Mesendoderm (in vitro differentiated cells): ENCODE measurements at regions not wholly inside any gene's neighbourhood (a gene's known extent, or its start where the extent isn't known, plus 50 kb on each side); places are given as distances from the start of the nearest gene placed in this dataset.

Experiments
- DNase-seq: peaks from one replicate; pipeline ENCODE4 v3.0.0; 2013
- H2AK5ac ChIP-seq: 2 replicates; pipeline ENCODE4 v1.6.1; 2013; ENCODE audit warnings: low read length, inconsistent platforms
- H2BK120ac ChIP-seq: 2 replicates; pipeline ENCODE4 v1.6.1; 2013; ENCODE audit warnings: low read depth, mild to moderate bottlenecking, low read length, moderate library complexity, mixed read lengths
- H2BK15ac ChIP-seq: replicated peaks from 2 replicates; pipeline ENCODE4 v1.6.1; 2013; ENCODE audit warnings: low read depth, mild to moderate bottlenecking, moderate library complexity
- H2BK5ac ChIP-seq: 2 replicates; pipeline ENCODE4 v1.6.1; 2013; ENCODE audit warnings: low read length, inconsistent platforms
- H3K18ac ChIP-seq: 2 replicates; pipeline ENCODE4 v1.6.1; 2013; ENCODE audit warnings: mild to moderate bottlenecking, low read length, mixed read lengths
- H3K23ac ChIP-seq: one replicate; pipeline ENCODE4 v1.6.1; 2013; ENCODE audit warnings: low read length
- H3K27ac ChIP-seq: 2 replicates; pipeline ENCODE4 v1.5.1; 2013; ENCODE audit warnings: low read depth, mild to moderate bottlenecking, inconsistent platforms, low read length, moderate library complexity
- H3K27me3 ChIP-seq: 2 replicates; pipeline ENCODE4 v1.6.1; 2013; ENCODE audit warnings: low read length, control low read depth, mild to moderate bottlenecking, inconsistent platforms; ENCODE audit not compliant: insufficient read depth, poor library complexity
- H3K36me3 ChIP-seq: 2 replicates; pipeline ENCODE4 v1.6.1; 2013; ENCODE audit warnings: low read length, inconsistent platforms; ENCODE audit not compliant: control insufficient read depth, insufficient read depth
- H3K4ac ChIP-seq: one replicate; pipeline ENCODE4 v1.6.1; 2013; ENCODE audit warnings: low read depth, mild to moderate bottlenecking, low read length, moderate library complexity
- H3K4me1 ChIP-seq: 2 replicates; pipeline ENCODE4 v1.6.1; 2013; ENCODE audit warnings: low read depth, low read length, inconsistent platforms; ENCODE audit not compliant: control insufficient read depth
- H3K4me2 ChIP-seq: 2 replicates; pipeline ENCODE4 v1.6.1; 2013; ENCODE audit warnings: low read length
- H3K4me3 ChIP-seq: 2 replicates; pipeline ENCODE4 v1.5.1; 2013; ENCODE audit warnings: mild to moderate bottlenecking, low read length
- H3K56ac ChIP-seq: one replicate; pipeline ENCODE4 v1.6.1; 2013; ENCODE audit warnings: low read length
- H3K79me1 ChIP-seq: 2 replicates; pipeline ENCODE4 v1.6.1; 2013; ENCODE audit warnings: low read length, inconsistent platforms
- H3K79me2 ChIP-seq: 2 replicates; pipeline ENCODE4 v1.6.1; 2013; ENCODE audit warnings: mild to moderate bottlenecking, low read length; ENCODE audit not compliant: control insufficient read depth, insufficient read depth
- H3K9ac ChIP-seq: 2 replicates; pipeline ENCODE4 v1.6.1; 2013; ENCODE audit warnings: low read length, inconsistent platforms
- H4K5ac ChIP-seq: one replicate; pipeline ENCODE4 v1.6.1; 2013; ENCODE audit warnings: low read length
- H4K8ac ChIP-seq: one replicate; pipeline ENCODE4 v1.6.1; 2013; ENCODE audit warnings: low read depth, mild to moderate bottlenecking, control low read depth, low read length, moderate library complexity
- WGBS: extraction: QIAGEN DNeasy Blood & Tissue Kit; methylation state at CpG from one replicate; pipeline ENCODE4 v1.1.7; 2013; ENCODE audit warnings: low lambda C conversion rate, missing lambda C conversion rate; ENCODE audit not compliant: insufficient coverage; ENCODE audit errors: extremely low coverage; 5-methylcytosine and 5-hydroxymethylcytosine counted together

DNA sequence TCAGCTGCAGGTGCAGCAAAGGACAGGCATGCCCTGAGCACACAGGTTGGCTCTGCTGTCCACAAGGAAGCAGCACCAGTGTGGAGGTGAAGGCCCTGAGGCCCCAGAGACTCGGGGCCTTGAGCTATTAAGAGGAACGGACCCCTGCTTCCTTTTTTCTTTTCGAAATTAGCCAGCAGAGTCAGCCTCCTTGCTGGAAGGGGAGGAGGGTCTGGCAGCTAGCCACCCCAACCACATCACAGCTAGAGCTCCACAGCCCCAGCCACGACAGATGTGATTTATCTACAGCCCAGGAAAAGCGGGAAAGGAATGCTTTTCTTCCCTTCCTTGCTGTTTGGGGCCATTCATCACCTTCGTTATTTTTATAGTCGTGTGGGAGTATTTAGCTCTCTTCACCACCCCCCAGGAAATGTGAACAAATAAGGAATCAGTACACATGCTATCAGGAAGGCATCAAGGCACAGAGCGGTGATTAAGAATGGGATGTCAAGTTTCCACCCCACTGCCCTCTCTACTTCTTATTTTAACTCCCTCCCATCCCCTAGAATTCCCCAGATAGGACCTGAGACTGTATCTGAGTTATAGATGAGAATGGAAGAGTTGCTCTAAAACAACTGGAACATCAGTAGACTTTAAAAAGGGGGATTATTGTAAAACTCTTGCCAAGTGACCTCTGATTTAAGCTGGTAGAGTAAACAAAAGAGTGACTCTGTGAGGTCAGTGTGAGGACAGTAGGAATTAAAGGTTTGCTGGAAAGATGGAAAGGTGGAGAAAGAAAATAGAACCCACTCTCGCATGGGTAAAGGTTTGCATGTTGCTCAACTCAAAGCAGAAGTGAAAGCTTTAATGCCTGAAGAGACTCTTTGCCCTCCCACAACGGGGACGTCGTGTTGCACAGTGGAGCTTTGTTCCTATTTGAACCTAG, 224.7 kb upstream of the GJB5 start:
- Histone ChIP-seq H3K79me1 (no peaks in the 10 kb centered on the region), H3K18ac (no peak overlapping the region), H3K56ac (no peak overlapping the region), H3K4me2 (no peak overlapping the region), H4K8ac (no peak overlapping the region), H3K27ac (no peak overlapping the region), H3K27me3 (no peaks in the 10 kb centered on the region), H3K9ac (no peak overlapping the region), H3K23ac (no peak overlapping the region), H2BK5ac (no peak overlapping the region), H3K4me1 (no peaks in the 10 kb centered on the region), H2BK15ac (no peak overlapping the region), H3K4ac (no peak overlapping the region), H3K4me3 (no peak overlapping the region), H2AK5ac (no peak overlapping the region), H4K5ac (no peak overlapping the region), H2BK120ac (no peak overlapping the region), H3K36me3 (no peaks in the 10 kb centered on the region), H3K79me2 (no peaks in the 10 kb centered on the region)
- DNase-seq: no peak
- no CpG with 5 or more reads among the region's 12 CpGs for WGBS

DNA sequence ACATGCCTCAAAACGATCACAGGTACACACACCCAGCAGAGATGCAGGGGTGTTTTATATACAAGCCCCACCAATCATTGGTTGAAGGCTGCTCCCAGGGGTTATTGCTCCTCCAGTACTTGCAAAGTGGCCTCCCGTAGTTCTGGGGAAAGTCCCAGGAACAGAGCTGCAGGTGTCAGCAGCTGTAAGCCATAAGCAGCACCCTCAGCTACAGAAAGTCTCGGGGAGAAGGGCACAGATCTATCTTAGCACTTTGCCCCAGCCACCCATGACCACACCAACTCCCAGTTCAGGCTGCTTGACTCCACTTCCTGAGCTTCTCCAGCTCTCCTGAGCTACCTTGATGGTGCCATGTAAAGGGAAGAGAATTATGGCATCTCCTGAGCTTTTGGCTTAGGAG, 222.7 kb upstream of the GJB5 start:
- H2BK15ac ChIP-seq: no peak overlapping the region
- no peak overlapping the region for H3K4ac ChIP-seq
- H3K4me3 ChIP-seq: no peak overlapping the region
- H4K5ac ChIP-seq: no peak overlapping the region
- H3K4me1 ChIP-seq: no peaks in the 10 kb centered on the region
- no peaks in the 10 kb centered on the region for H3K79me1 ChIP-seq
- H3K79me2 ChIP-seq: no peaks in the 10 kb centered on the region
- no peaks in the 10 kb centered on the region for H3K27me3 ChIP-seq
- H3K4me2 ChIP-seq: no peak overlapping the region
- H3K9ac ChIP-seq: no peak overlapping the region
- WGBS: no CpG with 5 or more reads among the region's 3 CpGs
- no peak for DNase-seq
- H2BK5ac ChIP-seq: no peak overlapping the region
- H3K36me3 ChIP-seq: no peaks in the 10 kb centered on the region
- H3K18ac ChIP-seq: no peak overlapping the region
- H3K27ac ChIP-seq: no peak overlapping the region
- H4K8ac ChIP-seq: no peak overlapping the region
- no peak overlapping the region for H3K23ac ChIP-seq
- H3K56ac ChIP-seq: no peak overlapping the region
- H2BK120ac ChIP-seq: no peak overlapping the region
- H2AK5ac ChIP-seq: no peak overlapping the region

DNA sequence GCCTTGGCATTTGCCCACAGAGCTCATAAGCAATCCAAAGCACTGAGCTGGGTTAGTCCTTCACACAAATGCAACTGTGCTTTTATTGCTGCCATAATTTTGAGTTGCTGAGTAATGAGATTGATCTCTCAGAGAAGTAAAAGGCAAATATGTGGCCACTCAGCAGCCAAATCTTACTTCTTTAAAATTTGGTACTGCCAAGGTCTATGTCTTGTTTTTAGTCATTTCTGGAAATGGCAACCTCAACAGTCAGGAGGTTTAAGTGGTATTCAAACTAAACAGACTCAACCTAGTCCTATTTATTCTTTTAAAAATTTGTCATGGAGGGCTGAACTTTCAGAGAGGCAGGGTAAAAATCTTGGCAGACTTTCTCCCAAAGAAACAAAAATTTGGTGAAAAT, 216.4 kb upstream of the GJB5 start:
- Histone ChIP-seq H3K23ac (no peak overlapping the region), H3K18ac (no peak overlapping the region), H2BK15ac (no peak overlapping the region), H4K8ac (no peak overlapping the region), H3K4me1 (no peaks in the 10 kb centered on the region), H4K5ac (no peak overlapping the region), H3K79me1 (no peaks in the 10 kb centered on the region), H3K56ac (no peak overlapping the region), H3K4me2 (no peak overlapping the region), H3K27me3 (no peaks in the 10 kb centered on the region), H3K4me3 (no peak overlapping the region), H3K36me3 (no peaks in the 10 kb centered on the region), H2BK5ac (no peak overlapping the region), H3K79me2 (no peaks in the 10 kb centered on the region), H3K27ac (no peak overlapping the region), H2AK5ac (no peak overlapping the region), H2BK120ac (no peak overlapping the region), H3K4ac (no peak overlapping the region), H3K9ac (no peak overlapping the region)
- no peak for DNase-seq

DNA sequence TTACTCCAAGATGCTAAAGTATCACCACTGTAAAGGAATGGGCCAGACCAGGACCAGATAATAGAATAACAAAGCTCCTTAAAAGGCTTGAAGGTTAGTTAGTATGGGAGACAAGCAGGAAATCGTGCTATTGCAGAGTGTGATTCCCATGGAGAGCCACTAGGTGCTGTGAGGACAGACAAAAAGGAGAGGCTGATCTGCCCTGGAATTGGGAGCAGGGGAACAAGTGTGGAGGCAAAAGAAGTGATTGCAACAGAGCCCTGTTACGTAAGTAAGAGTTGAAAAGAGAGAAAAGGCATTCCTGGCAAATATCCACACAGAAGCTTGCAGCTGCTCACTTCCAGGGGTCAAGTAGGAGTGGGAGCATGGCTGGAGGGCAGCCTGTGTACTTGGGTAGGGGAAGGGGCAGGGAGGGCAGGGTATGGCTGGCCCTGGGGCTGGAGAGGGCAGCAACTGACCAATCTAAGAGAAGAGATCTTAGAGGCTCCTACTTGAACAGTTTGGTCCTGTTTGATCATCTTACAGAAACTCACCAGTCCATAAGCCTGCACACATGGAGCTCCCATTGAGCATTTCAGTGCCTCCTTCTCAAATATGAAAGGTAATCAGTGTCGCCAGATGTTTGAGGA, 207.7 kb upstream of the GJB5 start:
- Histone ChIP-seq H3K27ac (no peak overlapping the region), H3K79me1 (no peaks in the 10 kb centered on the region), H2AK5ac (no peak overlapping the region), H3K27me3 (no peaks in the 10 kb centered on the region), H3K18ac (no peak overlapping the region), H4K8ac (no peak overlapping the region), H3K4me3 (no peak overlapping the region), H3K4ac (no peak overlapping the region), H3K56ac (no peak overlapping the region), H3K4me1 (no peaks in the 10 kb centered on the region), H3K36me3 (no peaks in the 10 kb centered on the region), H3K23ac (no peak overlapping the region), H2BK15ac (no peak overlapping the region), H3K9ac (no peak overlapping the region), H2BK120ac (no peak overlapping the region), H4K5ac (no peak overlapping the region), H3K79me2 (no peaks in the 10 kb centered on the region), H2BK5ac (no peak overlapping the region), H3K4me2 (no peak overlapping the region)
- peak; percentile 88 for DNase-seq
- WGBS: no CpG with 5 or more reads among the region's 3 CpGs

DNA sequence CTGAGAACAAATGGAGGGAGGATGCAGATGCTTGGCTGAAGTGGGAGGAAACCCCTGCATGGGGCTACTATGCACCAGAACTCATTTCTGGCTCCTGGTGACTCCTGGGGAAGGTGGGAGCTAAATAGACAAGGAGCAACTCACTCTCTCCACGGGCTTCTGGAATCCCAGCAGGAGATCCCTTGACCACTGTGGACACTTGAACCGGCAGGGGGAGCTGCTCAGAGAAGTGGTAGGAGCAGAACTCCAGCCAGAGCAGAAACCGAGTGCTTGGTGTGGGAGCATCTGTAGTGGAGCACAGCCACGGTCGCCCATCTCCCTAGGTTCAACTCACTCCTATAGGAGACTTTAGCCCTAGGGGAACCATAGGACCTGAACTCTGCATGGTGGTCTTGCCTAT, 205.6 kb upstream of the GJB5 start:
- Histone ChIP-seq H3K18ac (no peak overlapping the region), H3K4me1 (no peaks in the 10 kb centered on the region), H3K79me2 (no peaks in the 10 kb centered on the region), H4K5ac (no peak overlapping the region), H4K8ac (no peak overlapping the region), H3K9ac (no peak overlapping the region), H3K23ac (no peak overlapping the region), H3K4me2 (no peak overlapping the region), H3K27me3 (no peaks in the 10 kb centered on the region), H2AK5ac (no peak overlapping the region), H3K4ac (no peak overlapping the region), H3K4me3 (no peak overlapping the region), H3K36me3 (no peaks in the 10 kb centered on the region), H2BK120ac (no peak overlapping the region), H3K27ac (no peak overlapping the region), H2BK5ac (no peak overlapping the region), H3K79me1 (no peaks in the 10 kb centered on the region), H3K56ac (no peak overlapping the region), H2BK15ac (no peak overlapping the region)
- DNase-seq: peak; percentile 75
- WGBS: no CpG with 5 or more reads among the region's 5 CpGs
